ENCODE measurements at regions not wholly inside any gene's neighbourhood (a gene's known extent, or its start where the extent isn't known, plus 50 kb on each side); places are given as distances from the start of the nearest gene placed in this dataset.

DNA sequence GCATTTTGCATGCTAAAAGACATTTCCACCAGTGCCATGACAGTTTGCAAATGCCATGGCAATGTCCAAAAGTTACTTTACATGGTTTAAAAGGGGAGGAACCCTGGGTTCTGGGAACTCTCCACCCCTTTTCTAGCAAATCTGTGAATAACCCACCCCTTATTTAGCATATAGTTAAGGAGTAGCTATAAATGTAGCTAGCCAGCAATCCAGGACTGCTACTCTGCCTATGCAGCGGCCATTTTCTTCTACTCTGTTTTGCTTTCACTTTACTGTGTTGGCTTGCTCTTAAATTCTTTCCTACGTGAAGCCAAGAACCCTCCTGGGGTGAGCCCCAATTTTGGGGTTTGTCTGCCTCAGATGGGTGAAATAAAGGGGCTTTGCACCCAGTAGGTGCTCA lies 141.0 kb downstream of the PTPN11 start:
- DNase-seq (ENCODE audit: low spot score), result no peak

DNA sequence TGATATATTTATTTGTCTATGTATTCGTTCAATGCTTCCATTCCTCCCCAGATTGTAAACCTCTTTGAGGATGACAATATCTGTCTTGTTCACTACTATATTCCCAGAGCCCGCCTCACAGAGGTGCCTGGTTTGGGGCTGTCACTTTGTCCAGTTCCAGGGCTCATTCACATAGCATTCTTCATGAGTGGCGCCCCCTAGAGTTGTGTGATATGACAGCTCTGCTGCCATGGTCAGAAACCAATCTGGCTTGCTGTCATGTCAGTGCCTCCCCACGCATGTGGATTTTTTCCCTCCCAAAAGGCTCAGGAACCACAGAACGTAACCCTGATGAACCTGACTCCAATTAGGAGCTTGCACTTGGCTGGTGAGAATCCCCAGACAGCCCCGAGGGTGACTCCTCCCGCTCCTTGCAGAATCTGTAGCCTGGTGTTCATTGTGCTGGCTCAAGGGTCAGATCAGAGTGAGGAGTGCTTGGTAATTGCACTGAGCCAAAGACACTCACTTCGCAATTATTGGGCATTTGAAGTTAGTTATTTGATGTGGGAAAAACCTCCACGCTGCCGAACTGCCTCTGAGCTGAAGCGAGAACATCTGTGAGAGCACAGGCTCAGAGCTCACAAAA lies 145.5 kb downstream of the PTPN11 start:
- DNase-seq (ENCODE audit: low spot score), result no peak

DNA sequence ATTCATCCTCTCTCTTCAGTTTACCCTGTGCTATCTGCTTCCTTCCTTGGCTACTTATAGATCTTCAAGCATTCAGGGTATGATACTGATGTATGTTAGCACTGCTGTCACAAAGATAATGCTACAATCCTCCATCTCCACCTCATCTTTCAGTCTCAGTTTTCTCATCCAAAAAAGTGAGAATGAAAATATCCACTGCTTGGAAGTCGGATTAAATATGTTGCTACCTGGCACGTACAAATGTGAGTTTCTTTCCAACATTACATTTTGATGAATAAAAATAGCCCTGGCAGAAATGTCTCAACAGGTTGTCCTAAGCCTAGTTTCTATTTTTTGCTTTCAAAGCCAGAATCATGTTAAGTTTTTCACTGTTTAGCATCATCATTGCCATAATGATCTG lies 149.9 kb downstream of the PTPN11 start:
- DNase-seq (ENCODE audit: low spot score), result no peak

DNA sequence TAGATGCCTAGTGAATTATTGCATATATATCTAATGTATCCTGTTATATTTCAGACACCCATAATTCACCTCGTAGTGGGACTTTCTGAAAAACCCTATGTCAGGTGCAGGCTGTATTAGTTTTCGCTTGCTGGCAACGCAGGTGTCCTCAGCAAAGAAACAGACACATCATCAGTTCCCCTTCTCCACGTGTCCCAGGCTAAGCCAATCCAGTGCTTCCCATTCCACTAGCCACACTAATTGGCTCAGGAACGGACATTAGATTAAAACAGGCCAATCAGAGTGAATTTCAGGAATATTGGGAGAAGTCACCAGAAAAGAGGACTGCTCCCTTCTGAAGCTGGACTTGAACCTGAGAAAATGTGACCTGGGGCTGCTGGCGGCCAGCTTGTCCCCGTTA lies 151.3 kb downstream of the PTPN11 start:
- DNase-seq (ENCODE audit: low spot score), result no peak

DNA sequence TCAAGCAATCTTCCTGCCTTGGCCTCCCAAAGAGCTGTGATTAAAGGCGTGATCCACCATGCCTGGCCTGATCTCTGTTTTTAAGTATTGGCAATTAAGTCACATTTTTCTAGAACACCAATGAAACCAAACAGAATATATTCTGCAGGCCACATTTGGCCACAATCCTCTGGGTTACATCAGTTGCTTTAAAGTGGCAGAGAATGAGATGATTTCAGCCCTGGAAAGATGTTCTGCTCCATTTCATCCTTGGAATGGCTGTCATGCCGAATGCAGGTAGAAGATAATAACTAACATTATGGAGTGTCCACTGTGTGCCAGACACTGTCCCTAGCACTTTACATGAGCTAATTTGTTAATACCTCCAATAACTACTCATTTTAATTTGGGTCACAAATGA lies 154.4 kb downstream of the PTPN11 start:
- no peak for DNase-seq (ENCODE audit: low spot score)

DNA sequence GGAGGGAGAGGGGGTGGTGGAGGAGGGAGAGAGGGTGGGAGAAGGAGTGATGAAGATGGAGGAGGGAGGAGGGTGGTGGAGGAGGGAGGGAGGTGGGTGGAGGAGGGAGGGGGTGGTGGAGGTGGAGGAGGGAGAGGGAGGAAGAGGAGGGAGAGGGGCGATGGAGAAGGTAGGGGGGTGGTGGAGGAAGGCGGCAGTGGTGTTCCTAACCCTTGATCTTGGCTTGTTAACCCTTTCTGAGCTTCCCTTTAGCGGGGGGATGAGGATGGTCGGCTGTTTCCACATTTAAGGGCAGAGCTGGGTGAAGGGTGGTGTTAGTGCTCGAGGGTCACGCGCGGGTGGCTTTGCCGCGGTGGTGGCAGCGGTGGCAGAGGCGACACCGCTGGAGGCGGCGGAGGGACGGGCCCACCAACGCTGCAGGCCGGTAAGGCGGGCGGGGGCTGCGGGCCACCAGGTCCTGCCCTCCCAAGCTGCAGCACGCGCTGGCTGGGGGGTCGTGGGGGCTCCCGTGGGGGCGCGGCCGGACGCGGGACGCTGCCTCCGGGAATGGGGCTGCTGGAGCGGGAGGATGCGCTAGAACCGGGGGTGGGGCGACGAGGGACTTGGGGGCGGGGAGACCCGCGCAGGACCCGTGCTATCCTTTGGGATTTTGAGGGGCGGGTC lies 156.3 kb downstream of the PTPN11 start:
- DNase-seq (ENCODE audit: low spot score), result no peak

DNA sequence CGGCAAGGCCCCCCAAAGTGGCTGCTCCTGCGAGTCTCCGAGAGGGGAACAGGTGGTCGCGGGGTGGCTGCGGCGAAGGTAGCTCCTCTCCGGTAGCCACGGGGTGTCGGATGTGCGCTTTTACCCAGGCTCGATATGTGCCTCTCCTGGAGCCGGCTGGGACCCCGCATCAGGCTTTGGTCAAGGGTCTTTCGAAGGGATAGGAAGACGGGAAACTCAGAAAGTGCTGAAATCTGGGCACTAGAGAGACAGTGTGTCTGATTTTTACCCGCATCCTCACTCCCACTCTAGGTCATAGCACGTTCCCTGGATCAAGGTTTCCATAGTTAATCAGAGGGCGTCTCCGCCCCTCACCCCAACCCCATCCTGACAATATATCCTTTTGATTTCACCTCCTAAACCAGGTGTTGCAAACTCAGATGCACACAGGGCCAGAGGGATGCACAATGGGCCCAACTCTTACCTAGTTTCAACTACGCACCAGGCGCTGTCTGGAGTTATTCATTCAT lies 156.9 kb downstream of the PTPN11 start:
- no peak for DNase-seq (ENCODE audit: low spot score)

DNA sequence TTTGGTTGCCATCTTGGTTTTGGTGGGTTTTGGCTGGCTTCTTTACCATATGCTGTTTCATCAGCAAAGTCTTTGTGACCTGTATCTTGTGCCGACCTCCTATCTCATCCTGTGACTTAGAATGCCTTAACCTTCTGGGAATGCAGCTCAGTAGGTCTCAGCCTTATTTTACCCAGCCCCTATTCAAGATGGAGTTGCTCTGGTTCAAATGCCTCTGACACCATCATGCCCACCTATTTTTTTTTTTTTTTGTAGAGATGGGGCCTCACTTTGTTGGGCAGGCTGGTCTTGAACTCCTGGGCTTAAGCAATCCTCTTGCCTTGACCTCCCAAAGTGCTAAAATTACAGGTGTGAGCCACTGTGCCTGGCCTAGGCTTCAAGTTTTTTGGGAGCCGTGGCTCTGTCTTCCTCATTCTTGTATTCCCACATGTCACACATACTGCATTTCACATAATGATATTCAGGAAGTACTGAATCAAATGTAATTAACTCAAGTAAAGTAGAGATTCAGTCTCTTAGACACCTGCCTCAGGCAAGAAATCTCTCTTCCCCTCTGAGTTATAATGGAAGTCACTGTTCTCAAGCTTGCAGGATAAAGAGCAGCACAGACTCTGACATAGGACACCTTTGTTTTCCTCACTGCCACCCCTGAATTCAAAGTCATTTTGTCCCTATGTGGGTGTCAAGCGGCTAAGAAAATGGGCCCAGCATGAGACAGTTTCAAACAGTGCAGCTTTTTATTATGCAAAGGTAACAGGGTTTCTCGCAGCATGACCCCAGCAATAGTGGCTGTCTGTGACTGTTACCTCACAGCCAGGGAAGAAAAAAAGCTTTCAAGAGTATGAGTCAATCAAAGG lies 159.0 kb downstream of the PTPN11 start:
- DNase-seq (ENCODE audit: low spot score), result no peak

DNA sequence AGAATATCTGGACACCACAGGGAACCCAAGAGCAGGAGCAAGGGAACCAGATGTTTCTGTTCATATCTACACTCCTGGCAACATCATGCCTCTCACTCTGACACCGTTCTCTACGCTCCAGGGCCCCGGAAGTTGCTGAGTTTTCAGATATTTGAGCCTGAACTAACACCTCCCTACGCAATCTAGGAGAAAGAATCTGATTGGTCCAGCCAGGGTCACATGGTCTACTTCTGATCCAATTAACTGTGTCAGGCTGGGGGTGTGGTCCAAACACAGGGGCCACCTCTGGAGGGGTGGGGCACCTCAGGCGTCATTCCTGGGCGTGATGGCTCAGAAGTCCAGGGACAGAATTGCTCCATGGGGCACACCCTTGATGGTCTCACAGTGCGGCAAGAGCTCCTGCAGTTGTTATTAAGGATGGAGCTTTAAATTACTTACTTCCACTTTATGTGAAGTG lies 165.5 kb downstream of the PTPN11 start:
- DNase-seq (ENCODE audit: low spot score), result no peak

DNA sequence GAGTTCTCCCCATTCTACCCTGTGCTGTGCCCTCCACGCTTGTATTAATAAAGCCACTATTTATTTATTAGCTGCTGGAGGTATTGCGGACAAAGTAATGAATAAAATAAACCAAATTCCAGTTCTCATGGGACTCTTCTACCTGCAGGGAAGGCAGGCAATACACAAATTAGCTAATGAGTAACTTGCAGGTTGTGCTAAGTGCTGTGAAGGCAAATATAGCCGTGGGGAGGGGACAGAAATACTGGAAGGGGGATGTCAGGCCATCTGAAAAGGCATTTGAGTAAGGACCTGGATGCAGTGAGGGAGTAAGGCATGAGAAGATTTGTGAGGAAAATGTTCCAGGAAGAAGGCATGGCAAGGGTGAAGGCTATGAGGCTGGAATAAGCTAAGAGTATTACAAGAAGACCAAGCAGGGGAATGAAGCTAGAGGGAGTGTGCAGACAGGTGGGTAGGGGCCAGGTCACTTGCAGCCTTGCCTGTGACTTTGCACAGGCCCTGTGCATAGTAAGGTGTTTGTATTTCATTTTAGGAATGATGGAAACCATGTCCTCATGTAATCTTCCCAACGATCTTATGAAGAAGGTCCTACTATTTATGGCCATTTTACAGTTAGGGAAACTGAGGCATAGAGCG lies 167.5 kb downstream of the PTPN11 start:
- DNase-seq (ENCODE audit: low spot score), result no peak

DNA sequence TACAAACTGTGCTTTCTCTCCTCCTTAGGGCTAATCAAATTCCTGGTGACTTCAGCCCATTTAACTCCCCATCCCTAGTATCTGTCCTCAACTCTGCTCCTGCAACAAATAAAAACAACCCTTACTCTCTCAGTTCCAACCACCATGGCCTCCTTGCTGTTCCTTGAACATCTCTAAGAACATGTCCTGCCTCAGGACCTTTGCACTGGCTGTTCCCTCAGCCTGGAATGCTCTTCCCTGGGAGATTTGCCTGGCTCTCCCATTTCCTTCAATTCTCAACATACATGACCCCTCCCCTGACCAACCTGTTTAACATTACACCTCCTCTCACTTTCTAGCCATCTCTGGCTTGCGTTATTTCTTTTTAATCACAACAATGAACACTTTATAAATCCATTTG lies 170.5 kb downstream of the PTPN11 start:
- no peak for DNase-seq (ENCODE audit: low spot score)

DNA sequence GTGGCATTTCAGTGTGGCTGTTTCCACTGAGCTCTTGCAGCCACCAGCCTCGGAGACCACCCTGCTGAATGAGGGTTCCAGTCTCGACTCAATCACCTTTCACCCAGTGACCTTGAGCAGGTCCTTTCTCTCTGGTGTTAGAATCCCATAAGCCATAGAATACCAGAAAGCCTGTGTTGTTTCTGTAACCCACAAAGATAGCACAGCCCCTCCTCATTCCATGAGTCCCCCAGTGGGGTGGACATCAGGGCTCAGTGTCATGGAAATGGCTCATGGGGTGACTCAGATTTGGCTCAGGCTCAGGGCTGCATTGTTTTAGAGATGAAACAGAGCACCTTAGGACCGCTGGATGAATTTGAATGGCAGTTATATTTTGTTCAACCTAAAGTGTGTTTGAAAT lies 171.5 kb downstream of the PTPN11 start:
- DNase-seq (ENCODE audit: low spot score), result no peak

DNA sequence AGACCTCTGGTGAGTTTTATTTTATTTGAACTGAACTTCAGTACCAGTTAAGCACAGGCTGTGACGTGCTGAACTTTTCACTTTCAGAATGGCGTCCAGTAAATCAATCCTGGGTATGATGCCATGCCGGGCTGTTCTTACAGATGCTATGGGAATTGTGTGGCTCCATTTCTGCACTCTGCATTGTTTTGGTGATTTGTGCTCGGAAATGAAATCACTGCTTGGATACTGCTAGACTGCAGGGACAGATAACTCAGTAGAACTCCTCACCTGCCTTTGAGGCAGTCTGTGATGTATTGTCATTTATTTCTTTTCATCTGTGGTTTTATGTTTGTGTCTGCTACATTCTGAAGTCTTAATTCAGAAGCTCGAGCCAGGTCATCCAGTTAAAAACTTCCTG lies 172.7 kb downstream of the PTPN11 start:
- DNase-seq (ENCODE audit: low spot score), result no peak

DNA sequence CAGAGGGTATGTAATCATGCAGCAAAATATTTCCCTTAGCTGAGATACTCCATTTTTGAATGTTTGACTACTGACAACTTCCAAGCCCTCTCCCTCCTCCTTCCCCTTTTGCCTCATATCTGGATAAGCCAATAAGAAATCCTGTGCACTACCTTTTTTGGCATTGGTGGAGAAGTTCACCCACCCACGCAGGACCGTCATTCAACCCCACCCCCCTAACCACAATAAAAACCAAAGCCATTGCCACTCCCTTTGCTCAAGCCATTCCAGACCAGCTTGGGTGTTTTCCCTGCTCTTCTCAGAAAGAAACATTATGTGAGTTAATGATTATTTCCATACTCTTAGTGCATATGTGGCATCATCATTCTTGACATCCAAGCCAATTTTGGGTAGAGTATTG lies 176.7 kb downstream of the PTPN11 start:
- no peak for DNase-seq (ENCODE audit: low spot score)

DNA sequence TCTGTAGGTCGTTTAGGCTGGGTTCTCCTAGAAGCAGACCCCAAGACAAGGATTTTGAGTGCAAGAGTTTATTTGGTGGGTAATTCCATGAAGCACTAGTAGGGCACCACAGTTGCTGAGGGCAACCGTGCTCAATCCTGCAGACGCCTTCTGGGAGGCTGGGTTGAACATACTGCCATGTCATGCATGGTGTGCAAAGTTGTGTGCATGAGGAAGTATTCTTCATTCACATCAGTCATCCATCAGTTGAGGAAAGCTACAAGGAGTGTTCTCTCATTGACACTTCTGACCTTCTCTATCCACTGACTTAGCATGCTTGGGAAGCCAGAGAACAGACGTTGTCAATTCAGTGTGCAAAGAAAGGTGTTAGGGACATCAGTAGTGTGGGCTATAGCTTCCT lies 179.2 kb downstream of the PTPN11 start:
- no peak for DNase-seq (ENCODE audit: low spot score)

DNA sequence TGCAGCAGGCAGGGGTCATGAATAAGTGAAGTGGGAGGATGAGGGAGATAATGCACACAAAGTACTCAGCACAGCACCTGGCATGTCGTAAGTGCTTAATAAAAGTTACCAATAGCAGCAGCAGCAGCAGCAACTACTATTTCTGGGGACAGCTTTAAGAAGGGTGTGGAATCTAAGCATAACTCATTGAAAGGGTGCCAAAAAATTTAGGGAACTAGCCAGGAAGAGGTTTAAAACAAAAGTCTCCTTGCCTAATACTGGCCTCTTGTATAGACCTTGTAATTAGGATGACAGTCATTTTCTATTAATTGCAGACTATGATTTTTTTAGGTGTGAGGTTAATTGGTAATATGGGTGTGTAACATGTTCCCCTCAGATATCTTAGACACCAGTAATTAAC lies 179.9 kb downstream of the PTPN11 start:
- no peak for DNase-seq (ENCODE audit: low spot score)

DNA sequence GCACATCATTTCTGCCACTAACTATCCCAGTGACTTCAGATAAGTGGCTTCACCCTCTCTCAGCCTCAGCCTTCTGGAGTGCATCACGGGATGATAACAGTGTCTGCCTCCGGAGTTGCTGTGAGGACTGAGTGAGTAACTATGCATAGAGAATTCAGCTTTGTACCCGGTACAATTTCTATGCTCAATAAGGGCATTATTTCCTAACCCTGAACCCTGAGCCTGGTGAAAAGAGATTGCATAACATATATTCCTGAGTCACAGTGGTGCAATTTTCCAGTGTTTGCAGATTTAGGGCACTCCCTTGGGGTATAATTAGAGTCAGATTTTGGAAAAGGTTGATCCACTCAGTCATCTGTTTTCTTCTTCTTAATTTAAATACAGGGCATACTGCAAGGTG lies 181.1 kb downstream of the PTPN11 start:
- DNase-seq (ENCODE audit: low spot score), result no peak

DNA sequence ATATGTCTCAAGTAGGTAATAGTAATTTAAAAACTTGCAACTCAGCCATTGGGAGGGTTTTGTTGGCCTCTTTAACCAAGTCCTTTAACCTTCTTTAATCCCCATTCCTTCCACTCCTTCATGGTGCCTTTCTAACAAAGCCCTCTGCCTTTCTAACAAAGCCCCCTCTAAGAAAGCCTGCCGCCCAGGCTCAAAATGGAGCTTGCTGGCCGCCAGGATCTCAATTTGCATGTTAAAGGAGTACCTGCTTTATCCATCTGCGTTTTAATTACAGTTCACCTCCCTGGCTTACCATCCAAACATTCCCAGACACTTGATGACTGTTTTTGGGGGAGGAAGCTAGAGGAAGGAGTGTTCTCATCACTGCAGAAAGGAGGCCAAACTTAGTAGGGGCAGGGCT lies 183.4 kb downstream of the PTPN11 start:
- DNase-seq (ENCODE audit: low spot score), result no peak

DNA sequence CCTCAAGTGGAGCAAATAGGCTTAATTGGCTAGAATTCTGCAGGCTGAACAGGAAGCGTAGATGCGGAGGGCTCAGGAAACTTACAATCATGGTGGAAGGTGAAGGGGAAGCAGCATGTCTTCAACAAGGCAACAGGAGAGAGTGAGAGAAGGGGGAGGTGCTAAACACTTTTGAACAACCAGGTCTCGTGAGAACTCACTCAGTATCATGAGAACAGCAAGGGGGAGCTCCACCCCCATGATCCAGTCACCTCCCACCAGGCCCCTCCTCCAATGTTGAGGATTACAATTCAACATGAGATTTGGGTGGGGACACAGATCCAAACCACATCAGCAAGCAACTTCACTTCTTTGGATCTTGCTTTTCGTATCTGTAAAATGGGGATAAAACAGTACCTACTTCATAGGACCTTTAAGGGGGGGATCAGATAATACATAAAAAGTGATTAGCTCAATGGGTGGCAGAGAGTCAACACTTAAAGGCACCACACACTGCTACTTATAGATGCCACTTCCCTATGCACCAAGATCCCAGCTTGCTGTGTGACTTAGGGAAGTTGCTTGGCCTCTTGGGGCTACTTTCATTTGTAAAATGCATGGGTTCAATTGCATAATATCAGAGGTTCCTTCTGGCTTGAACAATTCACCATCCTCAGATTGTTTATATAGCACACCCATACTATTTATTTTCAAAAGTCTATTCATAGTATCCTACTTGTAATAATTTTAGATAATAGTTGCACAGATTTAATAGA lies 184.8 kb upstream of the RPH3A start:
- no peak for DNase-seq (ENCODE audit: low spot score)

DNA sequence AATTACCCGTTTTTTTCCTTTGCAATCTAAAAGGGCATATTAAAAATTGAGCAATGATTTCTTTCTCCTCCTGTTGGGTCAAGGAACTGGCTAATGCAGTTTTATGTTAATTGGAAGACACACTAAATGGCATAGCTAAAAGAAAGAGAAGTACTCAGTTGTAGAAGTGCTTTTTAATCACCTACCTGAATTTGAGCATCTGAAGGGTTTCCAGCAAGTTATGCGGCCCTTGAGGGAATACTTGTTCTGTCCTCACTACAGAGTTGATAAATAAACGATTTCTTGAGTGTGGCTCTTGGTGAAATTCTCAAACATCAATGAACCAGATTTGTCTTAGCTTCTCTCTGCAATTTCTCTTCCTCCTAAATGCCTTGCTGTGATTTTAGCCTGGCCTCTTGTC lies 184.1 kb upstream of the RPH3A start:
- DNase-seq (ENCODE audit: low spot score), result no peak

DNA sequence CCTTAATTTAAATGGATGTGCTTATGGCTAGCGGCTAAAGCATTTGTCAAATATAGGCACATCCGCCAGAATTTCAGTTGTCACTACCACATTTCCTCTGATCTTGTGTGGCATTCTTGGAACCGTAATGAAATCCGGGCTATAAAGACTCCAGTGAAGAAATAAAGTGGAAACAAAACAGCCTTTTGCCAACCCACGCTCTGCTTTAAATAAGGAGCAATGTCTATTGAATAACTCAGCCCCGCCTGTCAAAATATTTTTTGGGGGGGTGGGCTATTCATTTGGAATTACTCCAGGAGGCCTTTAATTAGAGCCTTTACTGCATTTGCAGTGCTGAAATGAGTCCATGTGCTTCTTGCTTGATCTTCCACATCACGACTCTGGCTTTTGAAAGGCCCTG lies 179.6 kb upstream of the RPH3A start:
- DNase-seq (ENCODE audit: low spot score), result no peak

DNA sequence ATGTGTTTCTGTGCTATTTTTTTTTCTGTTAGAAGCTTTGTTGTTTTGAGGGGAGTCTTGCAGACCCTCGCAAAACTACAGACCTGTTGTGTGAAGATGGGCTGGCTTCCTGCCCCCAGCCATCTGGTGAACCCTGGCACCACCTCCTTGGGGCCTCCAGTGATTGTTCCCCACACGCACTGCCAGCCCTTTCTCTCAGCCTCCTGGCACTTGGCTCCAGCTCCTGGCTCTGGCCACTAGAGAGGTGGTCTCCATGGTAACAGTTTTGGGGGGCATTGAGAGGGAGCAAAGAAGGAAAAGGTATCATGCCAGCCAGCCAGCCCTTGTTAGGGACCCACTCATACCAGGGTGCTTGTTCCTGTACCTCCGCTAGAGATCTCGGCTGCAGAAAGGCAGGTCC lies 176.4 kb upstream of the RPH3A start:
- no peak for DNase-seq (ENCODE audit: low spot score)

Data from GM03348 (cell line).